Bronchial epithelial cell (primary cell): ENCODE measurements at regions not wholly inside any gene's neighbourhood (a gene's known extent, or its start where the extent isn't known, plus 50 kb on each side); places are given as distances from the start of the nearest gene placed in this dataset.
"Not testable (repeated sequence)": the region's sequence is repeated elsewhere in the genome, so short reads cannot be mapped to it uniquely, and the experiment has no call there.

Experiments
- DNase-seq: peaks from one replicate; pipeline ENCODE4 v3.0.0-alpha.2; 2010; ENCODE audit warnings: low read depth
- FAIRE-seq: peaks from 2 replicates; lab custom pipeline; 2011; peaks lifted over from hg19 to GRCh38; lab: Jason Lieb, UNC
- H3K27me3 ChIP-seq: 2 replicates; pipeline ENCODE4 v1.5.1; 2011; ENCODE audit warnings: low read length; ENCODE audit not compliant: control insufficient read depth, insufficient read depth
- H3K36me3 ChIP-seq: 2 replicates; pipeline ENCODE4 v1.5.1; 2011; ENCODE audit warnings: low read length; ENCODE audit not compliant: control insufficient read depth, insufficient read depth
- H3K4me3 ChIP-seq: 2 replicates; pipeline ENCODE4 v1.5.1; 2011; ENCODE audit warnings: mild to moderate bottlenecking, low read depth, low read length, control low read depth
- TF ChIP-seq, protein P1 (sequence below): IDR thresholded peaks from 2 replicates; pipeline ENCODE4 v1.5.1; 2011; ENCODE audit warnings: mild to moderate bottlenecking, moderate library complexity, low read length, control low read depth, inconsistent platforms; ENCODE audit not compliant: insufficient read depth, severe bottlenecking

DNA sequence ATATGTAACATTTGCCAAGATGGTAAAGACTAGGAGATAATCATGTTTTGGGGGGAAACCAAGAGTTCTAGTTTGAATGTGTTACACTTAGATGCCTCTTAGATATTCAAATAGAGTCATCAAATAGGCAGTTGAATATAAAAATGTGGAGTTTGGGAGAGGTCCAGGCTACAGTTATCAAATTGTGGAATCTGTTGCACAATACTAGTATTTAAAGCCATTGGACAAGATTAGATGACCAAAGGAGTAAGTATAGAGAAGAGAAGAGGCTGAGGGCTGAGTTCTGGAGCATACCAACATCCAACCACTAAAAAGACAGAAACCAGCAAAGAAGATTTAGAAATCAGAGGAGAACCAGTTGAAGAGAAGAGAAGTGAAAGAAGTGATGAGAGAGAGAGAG lies 72.7 kb downstream of the NAA11 start:
- Histone ChIP-seq H3K36me3 (no peaks in the 10 kb centered on the region), H3K4me3 (no peak overlapping the region), H3K27me3 (no peaks in the 10 kb centered on the region)
- TF ChIP-seq, protein P1, sequence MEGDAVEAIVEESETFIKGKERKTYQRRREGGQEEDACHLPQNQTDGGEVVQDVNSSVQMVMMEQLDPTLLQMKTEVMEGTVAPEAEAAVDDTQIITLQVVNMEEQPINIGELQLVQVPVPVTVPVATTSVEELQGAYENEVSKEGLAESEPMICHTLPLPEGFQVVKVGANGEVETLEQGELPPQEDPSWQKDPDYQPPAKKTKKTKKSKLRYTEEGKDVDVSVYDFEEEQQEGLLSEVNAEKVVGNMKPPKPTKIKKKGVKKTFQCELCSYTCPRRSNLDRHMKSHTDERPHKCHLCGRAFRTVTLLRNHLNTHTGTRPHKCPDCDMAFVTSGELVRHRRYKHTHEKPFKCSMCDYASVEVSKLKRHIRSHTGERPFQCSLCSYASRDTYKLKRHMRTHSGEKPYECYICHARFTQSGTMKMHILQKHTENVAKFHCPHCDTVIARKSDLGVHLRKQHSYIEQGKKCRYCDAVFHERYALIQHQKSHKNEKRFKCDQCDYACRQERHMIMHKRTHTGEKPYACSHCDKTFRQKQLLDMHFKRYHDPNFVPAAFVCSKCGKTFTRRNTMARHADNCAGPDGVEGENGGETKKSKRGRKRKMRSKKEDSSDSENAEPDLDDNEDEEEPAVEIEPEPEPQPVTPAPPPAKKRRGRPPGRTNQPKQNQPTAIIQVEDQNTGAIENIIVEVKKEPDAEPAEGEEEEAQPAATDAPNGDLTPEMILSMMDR = no peak
- DNase-seq (no peak), FAIRE-seq (no peak)

DNA sequence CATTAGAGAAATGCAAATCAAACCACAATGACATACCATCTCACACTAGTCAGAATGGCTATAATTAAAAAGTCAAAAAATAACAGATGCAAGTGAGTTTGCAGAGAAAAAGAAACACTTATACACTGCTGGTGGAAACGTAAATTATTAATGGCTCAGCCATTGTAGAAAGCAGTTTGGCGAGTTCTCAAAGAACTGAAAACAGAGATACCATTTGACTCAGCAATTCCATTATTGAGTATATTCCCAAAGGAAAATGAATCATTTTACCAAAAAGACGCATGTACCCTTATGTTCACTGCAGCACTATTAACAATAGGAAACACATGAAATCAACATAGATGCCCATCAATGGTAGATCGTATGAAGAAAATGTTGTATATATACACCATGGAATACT lies 75.0 kb downstream of the NAA11 start:
- no peaks in the 10 kb centered on the region for H3K36me3 ChIP-seq
- no peaks in the 10 kb centered on the region for H3K27me3 ChIP-seq
- FAIRE-seq (no peak), DNase-seq (no peak)
- H3K4me3 ChIP-seq = no peak overlapping the region
- TF ChIP-seq, protein P1 = no peak

DNA sequence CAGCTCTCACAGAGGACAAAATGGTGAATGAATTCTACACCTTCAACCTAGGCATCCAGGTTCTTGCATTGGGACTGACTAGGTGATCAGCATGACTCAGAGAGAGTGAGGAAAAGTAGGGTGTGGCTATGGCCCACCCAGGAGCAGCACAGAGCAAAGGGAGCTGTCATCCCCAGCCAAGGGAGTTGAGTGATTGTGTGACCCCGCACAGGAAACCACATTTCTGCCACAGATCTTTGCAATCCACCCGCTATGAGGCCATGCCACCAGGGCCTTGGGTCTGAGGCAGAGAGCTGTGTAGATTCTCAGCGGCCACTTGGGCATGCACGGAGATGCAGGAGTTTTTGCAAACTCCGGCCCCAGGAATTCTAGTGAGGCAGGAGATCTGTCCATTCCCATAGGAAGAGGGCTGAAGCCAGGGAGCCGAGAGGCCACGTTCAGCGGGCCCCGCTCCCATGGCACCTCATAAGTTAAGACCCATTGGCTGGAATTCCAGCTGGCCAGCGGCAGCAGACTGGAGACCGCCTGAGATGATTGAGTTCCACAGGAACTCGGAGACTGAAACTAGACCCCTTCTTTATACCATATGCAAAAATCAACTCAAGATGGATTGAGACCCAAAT lies 75.9 kb downstream of the NAA11 start:
- DNase-seq = no peak
- Histone ChIP-seq H3K36me3 (no peaks in the 10 kb centered on the region), H3K4me3 (no peak overlapping the region), H3K27me3 (no peaks in the 10 kb centered on the region)
- TF ChIP-seq, protein P1 = no peak
- FAIRE-seq = no peak

DNA sequence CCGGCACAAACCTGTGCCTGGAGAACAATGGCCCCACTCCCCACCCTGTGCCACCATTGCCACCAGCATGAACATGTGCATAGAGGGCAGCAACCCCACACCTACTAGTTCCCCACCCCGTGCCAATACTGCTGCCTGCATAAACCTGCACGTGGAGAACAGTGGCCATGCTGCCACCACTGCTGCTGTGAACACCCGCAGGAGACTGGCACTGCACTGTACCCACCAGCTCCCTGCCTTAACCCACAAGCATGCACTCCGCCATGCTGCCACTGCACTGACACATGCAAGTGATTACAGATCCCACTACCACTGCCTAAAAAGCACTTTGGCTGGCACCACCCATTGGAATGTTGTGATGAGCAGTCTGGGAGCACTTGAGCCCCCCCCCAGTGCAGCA lies 77.3 kb downstream of the NAA11 start:
- FAIRE-seq = no peak

DNA sequence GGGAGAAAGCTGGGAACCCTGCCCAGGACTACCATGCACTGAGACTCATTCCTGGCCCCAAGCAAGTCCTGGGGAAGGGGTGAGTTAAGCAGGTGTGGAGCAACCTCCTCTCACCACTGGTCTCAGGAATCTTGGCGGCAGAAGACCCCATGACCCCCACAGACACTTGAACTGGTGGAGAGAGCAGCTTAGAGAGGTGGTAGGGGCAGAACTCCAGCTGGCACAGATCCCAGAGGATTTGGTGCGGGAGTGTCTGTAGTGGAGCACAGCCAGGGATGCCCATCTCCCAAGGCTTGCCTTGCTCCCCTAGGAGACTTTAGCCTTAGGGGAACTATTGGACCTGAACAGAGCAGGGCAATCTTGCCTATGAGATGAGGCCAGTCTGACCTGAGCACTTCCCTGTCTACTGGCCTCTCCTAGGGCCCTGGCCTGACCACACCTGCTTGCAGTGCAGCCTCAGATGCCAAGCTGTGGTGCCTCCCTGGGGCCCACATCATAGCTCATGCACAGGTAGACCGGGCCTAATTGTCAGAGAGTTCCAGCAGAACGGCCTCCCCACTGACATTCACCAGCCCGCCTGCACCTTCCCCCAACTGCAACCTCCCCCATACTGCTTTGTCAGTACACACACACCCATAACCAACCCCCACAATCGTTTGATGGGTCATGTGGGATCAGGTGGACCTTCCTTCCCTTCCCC lies 78.0 kb downstream of the NAA11 start:
- no peak for FAIRE-seq
- no peaks in the 10 kb centered on the region for H3K27me3 ChIP-seq
- TF ChIP-seq, protein P1 = no peak
- H3K4me3 ChIP-seq = no peak overlapping the region
- H3K36me3 ChIP-seq = no peaks in the 10 kb centered on the region
- no peak for DNase-seq

More for the DNA sequence above, 77.3 kb downstream of the NAA11 start:
- DNase-seq = no peak
- Histone ChIP-seq H3K27me3 (no peaks in the 10 kb centered on the region), H3K4me3 (no peak overlapping the region), H3K36me3 (no peaks in the 10 kb centered on the region)
- TF ChIP-seq, protein P1 = no peak

DNA sequence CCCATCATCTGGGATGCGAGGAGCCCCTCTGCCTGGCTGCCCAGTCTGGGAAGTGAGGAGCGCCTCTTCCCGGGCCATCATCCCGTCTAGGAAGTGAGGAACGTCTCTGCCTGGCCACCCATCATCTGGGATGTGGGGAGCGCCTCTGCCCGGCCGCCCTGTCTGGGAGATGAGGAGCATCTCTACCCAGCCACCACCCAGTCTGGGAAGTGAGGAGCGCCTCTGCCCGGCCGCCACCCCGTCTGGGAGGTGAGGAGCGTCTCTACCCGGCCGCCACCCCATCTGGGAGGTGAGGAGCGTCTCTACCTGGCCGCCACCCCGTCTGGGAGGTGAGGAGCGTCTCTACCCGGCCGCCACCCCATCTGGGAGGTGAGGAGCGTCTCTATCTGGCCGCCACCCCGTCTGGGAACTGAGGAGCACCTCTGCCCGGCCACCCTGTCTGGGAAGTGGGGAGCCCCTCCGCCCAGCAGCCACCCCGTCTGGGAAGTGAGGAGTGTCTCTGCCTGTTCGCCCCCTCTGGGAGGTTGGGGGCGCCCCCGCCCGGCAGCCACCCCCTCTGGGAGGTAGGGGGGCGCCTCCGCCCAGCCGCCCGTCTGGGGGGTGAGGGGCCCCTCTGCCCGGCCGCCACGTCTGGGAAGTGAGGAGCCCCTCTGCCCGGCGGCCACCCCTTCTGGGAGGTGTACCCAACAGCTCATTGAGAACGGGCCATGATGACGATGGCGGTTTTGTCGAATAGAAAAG lies 80.5 kb downstream of the NAA11 start:
- not testable (repeated sequence) for FAIRE-seq, DNase-seq

More for the DNA sequence above, 80.5 kb downstream of the NAA11 start:
- H3K4me3 ChIP-seq, H3K36me3 ChIP-seq, H3K27me3 ChIP-seq: not testable (repeated sequence)
